EL (cell line): ENCODE measurements at regions not wholly inside any gene's neighbourhood (a gene's known extent, or its start where the extent isn't known, plus 50 kb on each side); places are given as distances from the start of the nearest gene placed in this dataset.

Experiments used
- DNase-seq: peaks from one replicate; pipeline ENCODE4 v3.0.0-alpha.2; 2016

DNA sequence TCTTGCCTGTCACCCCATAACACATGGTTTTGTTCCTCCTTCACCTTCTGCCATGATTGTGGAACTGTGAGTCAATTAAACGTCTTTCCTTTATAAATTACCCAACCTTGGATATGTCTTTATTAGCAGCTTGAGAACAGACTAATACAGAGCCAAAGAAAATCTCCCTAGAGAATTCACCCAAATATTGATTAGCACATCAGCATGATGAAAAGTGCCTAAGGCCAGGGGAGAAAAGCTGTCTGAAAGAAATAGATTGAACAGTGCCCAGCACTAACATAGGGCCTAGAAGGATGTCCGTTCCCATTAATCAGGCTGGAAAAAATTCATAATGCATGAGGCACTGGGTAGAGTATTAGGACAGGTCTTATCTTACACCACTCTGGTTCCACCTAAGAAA lies 111.9 kb upstream of the CALN1 start:
- no peak for DNase-seq

- no peak for DNase-seq
These were observed 92.0 kb upstream of the CALN1 start for GRCh38 chr7:72504061-72504706.

- DNase-seq: no peak
These were observed 91.5 kb upstream of the CALN1 start for GRCh38 chr7:72503644-72504043.

GRCh38 chr7:72494807-72495206 lies 82.7 kb upstream of the CALN1 start:
- DNase-seq: no peak

DNA sequence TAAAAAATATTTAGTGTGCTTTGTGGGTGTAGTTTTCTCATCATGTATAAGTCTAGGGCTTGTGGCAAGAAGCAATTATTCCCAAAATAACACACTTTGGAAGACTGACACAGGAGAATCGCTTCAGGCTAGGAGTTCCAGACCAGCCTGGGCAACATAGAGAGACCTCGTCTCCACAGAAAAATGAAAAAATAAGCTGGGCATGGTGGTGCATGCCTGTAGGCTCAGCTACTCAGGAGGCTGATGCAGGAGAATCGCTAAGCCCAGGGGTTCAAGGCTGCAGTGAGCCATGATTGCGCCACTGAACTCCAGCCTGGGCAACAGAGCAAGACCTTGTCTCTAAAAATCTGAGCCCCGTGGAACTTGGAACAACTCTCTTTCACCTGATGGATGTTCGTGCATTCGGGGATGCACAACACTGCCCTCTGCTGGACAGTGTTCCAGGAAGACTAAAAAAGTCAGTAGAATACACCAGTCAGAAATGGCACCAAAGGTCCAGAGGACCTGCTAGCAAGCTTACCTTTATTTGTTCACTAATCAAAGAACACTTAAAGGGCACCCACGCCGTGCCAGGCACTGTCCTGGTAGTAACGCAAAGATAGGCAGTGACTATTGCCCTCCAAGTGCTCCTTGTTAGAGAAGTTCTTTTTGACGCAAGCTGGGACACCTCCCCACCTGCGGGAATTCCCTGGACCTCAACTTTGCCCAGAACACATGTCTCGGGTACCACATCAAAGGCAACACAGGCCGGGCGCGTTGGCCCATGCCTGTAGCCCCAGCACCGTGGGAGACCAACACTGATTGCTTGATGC lies 81.9 kb upstream of the CALN1 start:
- peak; percentile 42 for DNase-seq

- no peak for DNase-seq
These were observed 80.4 kb upstream of the CALN1 start for GRCh38 chr7:72492461-72493065.

DNA sequence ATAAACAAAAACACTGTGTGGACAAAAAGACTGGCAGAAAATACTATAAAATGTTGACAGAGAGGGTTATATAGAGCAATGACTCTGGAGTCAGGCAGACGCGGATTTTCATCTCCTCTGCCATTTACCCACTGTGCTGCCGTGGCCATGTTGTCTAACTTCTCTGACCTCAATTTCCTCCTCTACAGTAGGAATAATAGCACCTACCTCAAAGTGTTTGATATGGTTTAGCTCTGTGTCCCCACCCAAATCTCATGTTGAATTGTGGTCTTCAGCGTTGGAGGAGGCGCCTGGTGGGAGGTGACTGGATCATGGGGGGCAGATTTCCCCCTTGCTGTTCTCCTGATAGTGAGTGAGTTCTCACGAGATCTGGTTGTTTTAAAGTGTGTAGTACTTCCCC lies 78.2 kb upstream of the CALN1 start:
- no peak for DNase-seq

- no peak for DNase-seq
These were observed 69.8 kb upstream of the CALN1 start for GRCh38 chr7:72481934-72482333.

DNA sequence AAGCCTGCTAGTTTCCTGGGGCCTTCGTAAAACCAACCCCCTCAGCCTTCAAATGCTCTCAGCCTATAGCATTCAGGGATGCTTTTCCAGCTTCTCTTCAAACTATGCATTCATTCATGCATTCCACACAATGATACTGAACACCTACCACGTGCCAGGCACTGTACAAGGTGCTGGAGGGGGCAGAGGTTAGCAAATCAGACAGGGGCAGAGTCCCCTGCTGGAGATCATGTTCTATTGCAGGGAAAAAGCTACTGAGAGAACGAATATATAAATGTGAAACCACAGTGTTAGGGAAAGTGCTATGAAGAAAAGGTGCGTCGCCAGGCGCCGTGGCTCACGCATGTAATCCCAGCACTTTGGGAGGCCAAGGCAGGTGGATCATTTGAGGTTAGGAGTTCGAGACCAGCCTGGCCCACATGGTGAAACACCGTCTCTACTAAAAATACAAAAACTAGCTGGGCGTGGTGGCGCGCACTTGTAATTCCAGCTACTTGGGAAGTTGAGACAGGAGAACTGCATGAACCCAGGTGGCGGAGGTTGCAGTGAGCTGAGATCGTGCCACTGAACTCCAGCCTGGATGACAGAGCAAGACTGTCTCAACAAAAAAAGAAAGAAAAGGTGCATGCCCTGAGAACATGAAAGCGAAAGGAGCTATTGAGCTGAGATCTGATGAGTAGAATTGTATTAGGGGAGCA lies 64.6 kb upstream of the CALN1 start:
- no peak for DNase-seq

GRCh38 chr7:72467237-72467636 lies 55.1 kb upstream of the CALN1 start:
- DNase-seq: no peak

- no peak for DNase-seq
These were observed 54.7 kb upstream of the CALN1 start for GRCh38 chr7:72466797-72467196.

DNA sequence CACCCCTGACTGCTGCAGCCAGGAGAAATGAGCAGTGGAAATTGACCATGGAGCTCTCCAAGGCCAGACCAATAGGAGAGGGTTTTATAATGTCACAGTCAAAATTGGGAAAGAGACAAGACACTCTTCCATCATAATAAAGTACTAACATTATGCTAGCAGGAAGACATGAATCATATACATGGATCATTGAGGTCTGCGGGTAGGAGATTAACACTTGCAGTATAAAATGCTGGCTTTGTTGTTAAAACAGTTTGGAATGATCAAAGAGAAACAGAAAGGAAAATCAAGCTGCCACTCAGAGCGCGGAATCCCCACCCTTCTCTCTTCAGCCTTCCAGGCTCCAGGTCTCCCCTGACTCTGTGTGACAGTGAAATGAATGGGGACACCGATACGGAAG lies 53.4 kb upstream of the CALN1 start:
- no peak for DNase-seq

DNA sequence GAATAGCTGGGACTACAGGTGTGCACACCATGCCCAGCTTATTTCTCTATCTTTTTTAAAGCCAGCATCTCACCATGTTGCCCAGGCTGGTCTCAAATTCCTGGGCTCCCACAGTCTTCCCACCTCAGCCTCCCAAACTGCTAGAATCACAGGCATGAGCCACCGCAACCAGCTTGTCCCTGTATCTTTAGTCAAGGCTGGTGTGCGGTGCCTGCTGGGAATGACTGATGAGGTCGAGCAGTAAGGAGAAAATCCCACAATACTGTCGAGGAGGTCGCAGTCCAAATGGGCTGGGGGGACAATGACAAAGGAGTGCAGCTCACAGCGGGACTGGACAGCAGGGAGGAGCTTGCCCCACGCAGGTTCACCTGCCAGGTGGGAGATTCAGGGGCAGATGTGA lies 50.2 kb upstream of the CALN1 start:
- no peak for DNase-seq
